ENCODE measurements at regions not wholly inside any gene's neighbourhood (a gene's known extent, or its start where the extent isn't known, plus 50 kb on each side); places are given as distances from the start of the nearest gene placed in this dataset.
"Not testable (repeated sequence)": the region's sequence is repeated elsewhere in the genome, so short reads cannot be mapped to it uniquely, and the experiment has no call there.

- no peak for DNase-seq
- H3K27ac ChIP-seq, result no peak overlapping the region
- H3K9me3 ChIP-seq, result no peaks in the 10 kb centered on the region
- H3K4me1 ChIP-seq (ENCODE audit: insufficient read depth), result no peaks in the 10 kb centered on the region
- H3K36me3 ChIP-seq, result no peaks in the 10 kb centered on the region
- H3K27me3 ChIP-seq, result no peaks in the 10 kb centered on the region
- WGBS, 3 donors, result 68 to 79% (median 71%) methylated on average over 3 of the region's 3 CpGs
- intact Hi-C loops (cut with DNase I), result no loop called here
- H3K4me3 ChIP-seq, result no peak overlapping the region
- no peak for TF ChIP-seq CTCF (IDR thresholded peaks at IDR 0.05)
- TF ChIP-seq POLR2A (IDR thresholded peaks at IDR 0.05), result no peak
These were observed 194.0 kb upstream of the AHR start for GRCh38 chr7:17104419-17104818.

GRCh38 chr7:17105701-17106100 is 192.8 kb upstream of the AHR start:
- H3K27ac ChIP-seq, result no peak overlapping the region
- no peaks in the 10 kb centered on the region for H3K27me3 ChIP-seq
- no peaks in the 10 kb centered on the region for H3K4me1 ChIP-seq (ENCODE audit: insufficient read depth)
- H3K4me3 ChIP-seq, result no peak overlapping the region
- TF ChIP-seq POLR2A (IDR thresholded peaks at IDR 0.05) (no peak), CTCF (IDR thresholded peaks at IDR 0.05) (no peak), EP300 (IDR thresholded peaks at IDR 0.05) (no peak)
- H3K36me3 ChIP-seq, result no peaks in the 10 kb centered on the region
- no peak for DNase-seq
- intact Hi-C loops (cut with DNase I), result no loop called here
- H3K9me3 ChIP-seq, result no peaks in the 10 kb centered on the region

GRCh38 chr7:17108049-17108584 is 190.3 kb upstream of the AHR start:
- H3K4me3 ChIP-seq, result no peak overlapping the region
- no peaks in the 10 kb centered on the region for H3K27me3 ChIP-seq
- H3K27ac ChIP-seq, result no peak overlapping the region
- no peak for DNase-seq
- no peak for TF ChIP-seq POLR2A (IDR thresholded peaks at IDR 0.05)
- TF ChIP-seq EP300 (IDR thresholded peaks at IDR 0.05), result no peak
- TF ChIP-seq CTCF (IDR thresholded peaks at IDR 0.05), result no peak
- WGBS, 3 donors, result 92 to 96% (median 93%) methylated on average over 2 of the region's 2 CpGs
- H3K4me1 ChIP-seq (ENCODE audit: insufficient read depth), result no peaks in the 10 kb centered on the region
- no peaks in the 10 kb centered on the region for H3K9me3 ChIP-seq
- H3K36me3 ChIP-seq, result no peaks in the 10 kb centered on the region
- intact Hi-C loops (cut with DNase I), result no loop called here

GRCh38 chr7:17109020-17109419 is 189.4 kb upstream of the AHR start:
- H3K27ac ChIP-seq, result no peak overlapping the region
- DNase-seq, result no peak
- TF ChIP-seq CTCF (IDR thresholded peaks at IDR 0.05), result no peak
- TF ChIP-seq POLR2A (IDR thresholded peaks at IDR 0.05), result no peak
- no peaks in the 10 kb centered on the region for H3K36me3 ChIP-seq
- H3K4me3 ChIP-seq, result no peak overlapping the region
- no peaks in the 10 kb centered on the region for H3K9me3 ChIP-seq
- WGBS, 3 donors, result 5 to 23% (median 9%) methylated on average over 2 of the region's 2 CpGs
- H3K27me3 ChIP-seq, result no peaks in the 10 kb centered on the region
- intact Hi-C loops (cut with DNase I), result no loop called here
- no peaks in the 10 kb centered on the region for H3K4me1 ChIP-seq (ENCODE audit: insufficient read depth)

GRCh38 chr7:17113770-17114169 is 184.7 kb upstream of the AHR start:
- H3K27ac ChIP-seq; H3K9me3 ChIP-seq; DNase-seq; H3K27me3 ChIP-seq; H3K4me3 ChIP-seq; intact Hi-C loops (cut with DNase I); H3K36me3 ChIP-seq; H3K4me1 ChIP-seq (ENCODE audit: insufficient read depth): not testable (repeated sequence)
- 95 to 100% (median 96%) methylated on average over 2 of the region's 2 CpGs for WGBS, 3 donors
